GM21786 (cell line): ENCODE measurements at regions not wholly inside any gene's neighbourhood (a gene's known extent, or its start where the extent isn't known, plus 50 kb on each side); places are given as distances from the start of the nearest gene placed in this dataset.

Experiments
- ATAC-seq: cut with Tn5 transposase; IDR thresholded peaks from one replicate; pipeline ENCODE4 v1.9.1; 2021; ENCODE audit not compliant: unreplicated experiment

DNA sequence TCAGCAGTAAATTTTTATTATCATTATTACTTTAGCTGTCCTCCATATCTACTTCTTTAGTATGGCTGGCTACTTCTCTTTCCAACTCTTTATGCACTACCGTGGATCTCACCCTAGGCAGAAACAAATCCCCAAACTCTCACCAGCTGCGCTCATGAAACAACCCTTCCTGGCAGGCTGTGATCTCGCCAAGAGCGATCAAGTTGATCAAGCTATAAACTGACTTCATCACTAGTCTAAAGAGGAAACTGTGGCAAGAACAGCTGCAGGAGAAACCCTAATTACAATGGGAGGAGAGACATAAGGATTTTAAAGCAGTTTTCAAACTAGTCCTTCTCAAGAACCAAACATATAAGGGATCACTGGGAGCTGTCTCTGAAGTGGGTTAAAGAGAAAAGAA is 160.5 kb upstream of the PRSS58 start:
- ATAC-seq = no peak

DNA sequence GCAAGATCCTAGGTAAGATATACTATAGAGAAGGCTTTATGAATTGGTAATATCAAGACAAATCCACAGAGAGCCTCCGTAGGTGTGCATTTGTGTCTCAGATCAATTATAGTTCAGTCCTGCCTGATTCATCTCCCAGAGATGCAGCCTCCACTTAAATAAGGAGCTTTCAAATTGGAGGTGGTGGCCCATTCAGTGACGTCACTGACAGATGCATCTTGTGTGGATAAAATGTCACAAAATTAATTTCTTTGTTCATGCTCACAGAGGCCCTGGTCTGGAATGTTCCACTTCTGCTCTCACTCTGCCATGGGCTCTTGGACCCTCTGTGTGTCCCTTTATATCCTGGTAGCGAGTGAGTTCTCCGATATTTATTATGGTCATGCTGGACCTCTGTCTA is 157.1 kb upstream of the PRSS58 start:
- no peak for ATAC-seq

DNA sequence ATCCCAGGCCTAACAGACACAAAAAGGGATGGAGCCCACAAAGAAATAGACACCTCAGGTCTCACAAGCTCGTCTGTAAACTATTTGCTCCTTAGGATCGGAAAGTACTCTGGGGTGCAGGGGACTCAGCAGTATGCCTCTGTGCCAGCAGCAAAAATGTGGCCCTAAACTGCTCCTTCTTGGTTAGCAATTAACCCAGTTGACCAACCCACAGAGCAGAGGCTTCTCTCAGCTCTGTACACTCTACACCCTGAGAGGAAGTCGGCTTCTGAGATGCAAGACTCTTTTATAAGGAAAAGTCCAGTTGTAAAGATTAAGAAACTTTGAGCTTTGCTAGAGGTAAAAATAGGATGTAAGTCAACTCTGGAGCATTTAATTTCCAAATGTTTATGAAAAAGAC is 156.3 kb upstream of the PRSS58 start:
- ATAC-seq = peak; percentile 78

DNA sequence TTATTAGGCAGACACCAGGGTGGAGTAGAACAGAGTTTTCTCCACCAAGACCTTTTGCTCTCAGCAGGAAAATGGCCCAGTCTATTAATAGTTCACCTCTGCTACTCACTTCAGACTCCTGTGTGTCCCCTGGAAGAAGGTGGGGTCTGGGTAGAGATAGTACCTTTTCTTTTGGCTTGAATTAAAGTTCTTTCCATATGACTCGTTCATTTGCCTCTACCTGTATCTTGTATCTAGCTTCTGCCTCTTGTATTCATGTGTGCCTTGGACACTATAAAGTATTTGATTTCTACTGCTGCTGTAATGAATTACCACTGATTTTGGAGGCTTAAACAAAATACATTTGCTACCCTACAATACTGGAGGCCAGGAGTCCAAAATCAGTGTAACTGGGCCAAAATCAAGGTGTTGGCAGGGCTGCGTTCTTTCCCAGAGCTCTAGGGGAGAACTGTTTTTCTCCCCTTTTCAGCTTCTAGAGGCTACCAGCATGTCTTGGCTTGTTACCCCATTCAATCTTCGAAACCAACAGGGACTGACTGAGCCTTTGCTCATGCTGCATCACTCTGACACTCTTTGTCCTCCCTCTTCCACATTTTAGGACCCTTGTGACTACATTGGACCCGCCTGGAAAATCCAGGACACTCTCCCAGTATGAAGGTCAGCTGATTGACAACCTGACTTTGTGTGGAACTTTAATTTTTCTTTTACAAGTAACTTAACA is 155.6 kb upstream of the PRSS58 start:
- no peak for ATAC-seq

DNA sequence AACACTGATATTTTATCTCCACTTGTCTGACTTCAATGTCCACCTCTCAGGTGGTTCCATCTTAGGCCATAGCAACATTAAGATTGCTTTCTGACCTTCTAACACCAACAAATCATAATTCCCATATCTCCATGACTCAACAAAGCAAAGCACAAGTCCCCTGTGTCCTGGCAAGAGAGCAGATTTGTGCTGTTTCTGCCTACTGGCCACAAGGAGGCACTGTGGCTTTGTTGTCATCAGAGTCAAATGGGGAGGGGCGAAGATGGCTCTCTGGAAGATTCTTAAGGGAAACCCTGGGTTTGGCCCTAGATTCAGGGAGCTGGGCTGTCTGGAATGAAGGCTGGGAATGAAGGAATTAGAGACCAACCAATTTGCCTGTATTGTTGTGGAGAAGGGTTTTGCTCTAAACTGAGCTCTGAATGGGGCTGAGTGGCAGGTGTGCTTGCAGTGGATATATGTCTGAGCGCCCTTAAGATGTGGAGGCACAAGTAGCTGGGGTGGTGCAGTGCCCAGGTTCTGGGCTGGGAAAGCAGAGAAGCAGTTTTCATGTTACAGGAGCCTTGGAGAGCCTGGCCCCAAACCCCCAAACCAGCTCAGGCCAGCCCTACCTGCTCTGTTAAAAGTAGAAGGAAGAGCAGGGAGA is 154.8 kb upstream of the PRSS58 start:
- peak; percentile 73 for ATAC-seq

GRCh38 chr7:142409471-142409870 is 151.6 kb upstream of the PRSS58 start:
- no peak for ATAC-seq

GRCh38 chr7:142408794-142409193 is 150.9 kb upstream of the PRSS58 start:
- ATAC-seq = no peak

- ATAC-seq = no peak
Observed at GRCh38 chr7:142407939-142408570, 150.2 kb upstream of the PRSS58 start.

DNA sequence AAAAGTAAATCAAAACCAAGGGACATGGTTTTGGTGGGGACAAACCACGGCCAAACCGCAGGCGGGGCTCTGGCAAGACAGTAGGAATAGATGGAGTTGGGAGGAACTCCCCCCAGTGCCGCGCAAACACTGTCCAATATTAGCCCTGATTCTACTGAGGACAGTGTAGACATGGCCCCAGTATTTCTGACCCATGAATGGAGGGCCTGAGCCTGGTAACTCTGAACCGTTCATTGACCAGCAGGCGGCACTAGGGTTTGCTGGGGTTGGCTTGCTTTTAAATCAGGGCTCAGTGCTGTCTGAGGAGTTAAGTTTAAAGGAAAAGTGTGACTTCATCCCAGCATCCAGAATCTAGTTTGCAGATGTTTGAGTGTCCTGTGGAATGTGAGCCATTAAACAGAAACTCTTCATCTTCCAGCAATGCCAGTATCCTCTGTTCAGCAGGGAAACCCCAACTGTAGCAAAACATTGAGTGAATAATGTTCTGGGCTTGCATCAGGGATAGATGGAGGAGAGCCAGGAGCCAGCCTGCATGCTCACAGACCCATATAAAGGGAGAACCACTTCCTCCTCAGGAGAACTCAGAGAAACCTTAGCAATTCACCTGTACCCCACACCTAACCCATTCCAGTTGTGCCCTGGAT is 147.4 kb upstream of the PRSS58 start:
- no peak for ATAC-seq

GRCh38 chr7:142401951-142402350 is 144.1 kb upstream of the PRSS58 start:
- ATAC-seq = no peak

GRCh38 chr7:142400042-142400533 is 142.2 kb upstream of the PRSS58 start:
- no peak for ATAC-seq

- ATAC-seq = no peak
Observed at GRCh38 chr7:142391191-142391992, 133.5 kb upstream of the PRSS58 start.

- no peak for ATAC-seq
Observed at GRCh38 chr7:142389544-142389943, 131.7 kb upstream of the PRSS58 start.

DNA sequence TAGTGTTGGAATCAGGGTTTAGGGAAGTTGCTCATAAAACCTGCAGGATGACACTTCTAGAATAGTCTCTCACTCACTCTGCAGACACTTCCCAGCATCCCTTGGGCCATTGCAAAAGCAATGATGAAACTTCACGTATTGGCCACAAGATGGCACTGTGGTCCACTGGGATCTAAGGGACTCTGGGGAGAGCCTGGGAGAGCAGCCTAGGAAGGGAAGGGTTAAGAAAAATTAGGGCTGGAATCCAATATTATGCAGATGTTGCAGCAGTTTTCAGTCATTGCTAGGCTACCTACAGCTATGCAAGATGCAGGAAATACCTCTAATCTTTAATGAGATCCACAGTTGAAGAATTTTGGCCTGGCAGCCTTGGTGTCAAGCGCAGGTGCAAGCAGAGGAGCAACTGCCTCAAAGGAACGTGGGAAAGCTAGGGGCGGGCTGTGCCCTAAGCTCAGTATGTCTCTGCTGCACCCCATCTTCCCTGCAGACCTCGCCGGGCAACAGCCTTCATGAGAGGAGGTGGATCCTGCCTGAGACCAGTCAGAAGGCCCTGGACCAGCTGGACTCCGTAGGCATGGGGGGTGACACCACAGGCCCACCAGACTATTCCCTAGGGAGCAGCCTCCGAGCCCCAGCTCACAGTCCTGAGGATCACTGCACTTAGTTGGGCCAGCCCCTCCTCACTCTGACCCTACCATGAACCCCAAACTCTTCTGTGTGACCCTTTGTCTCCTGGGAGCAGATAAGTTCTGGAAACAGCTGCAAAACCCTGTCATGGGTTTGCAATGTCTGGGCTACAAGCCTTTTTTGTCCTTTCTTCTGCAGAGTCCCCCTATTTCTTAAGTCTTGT is 127.9 kb upstream of the PRSS58 start:
- peak; percentile 82 for ATAC-seq

GRCh38 chr7:142384493-142384922 is 126.7 kb upstream of the PRSS58 start:
- peak; percentile 48 for ATAC-seq

DNA sequence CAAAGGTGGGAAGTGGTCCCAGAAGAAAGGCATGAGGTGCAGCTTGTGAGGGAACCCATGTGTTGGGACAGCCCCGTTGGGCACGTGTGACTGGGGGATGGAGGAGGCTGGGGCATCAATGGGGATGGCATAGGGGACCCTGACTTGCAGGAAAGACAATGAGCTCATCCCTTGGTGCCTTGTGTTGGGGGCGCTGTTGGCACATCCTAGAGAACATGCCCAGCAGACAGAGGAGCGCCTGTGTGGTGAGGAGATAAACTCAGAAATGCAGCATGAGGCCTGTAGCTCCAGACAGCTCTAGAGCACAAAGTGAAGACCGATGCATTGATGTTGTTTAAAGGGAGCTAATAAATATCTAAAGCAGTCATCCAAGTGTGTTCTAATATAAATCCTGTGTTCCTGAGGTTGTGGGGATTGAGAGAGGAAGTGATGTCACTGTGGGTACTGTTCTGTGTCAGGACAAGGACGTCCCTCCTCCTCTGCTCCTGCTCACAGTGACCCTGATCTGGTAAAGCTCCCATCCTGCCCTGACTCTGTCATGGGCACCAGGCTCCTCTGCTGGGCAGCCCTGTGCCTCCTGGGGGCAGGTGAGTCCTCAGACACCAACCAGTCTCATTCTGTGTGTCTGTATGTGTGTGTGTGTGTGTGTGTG is 126.1 kb upstream of the PRSS58 start:
- ATAC-seq = peak; percentile 28

DNA sequence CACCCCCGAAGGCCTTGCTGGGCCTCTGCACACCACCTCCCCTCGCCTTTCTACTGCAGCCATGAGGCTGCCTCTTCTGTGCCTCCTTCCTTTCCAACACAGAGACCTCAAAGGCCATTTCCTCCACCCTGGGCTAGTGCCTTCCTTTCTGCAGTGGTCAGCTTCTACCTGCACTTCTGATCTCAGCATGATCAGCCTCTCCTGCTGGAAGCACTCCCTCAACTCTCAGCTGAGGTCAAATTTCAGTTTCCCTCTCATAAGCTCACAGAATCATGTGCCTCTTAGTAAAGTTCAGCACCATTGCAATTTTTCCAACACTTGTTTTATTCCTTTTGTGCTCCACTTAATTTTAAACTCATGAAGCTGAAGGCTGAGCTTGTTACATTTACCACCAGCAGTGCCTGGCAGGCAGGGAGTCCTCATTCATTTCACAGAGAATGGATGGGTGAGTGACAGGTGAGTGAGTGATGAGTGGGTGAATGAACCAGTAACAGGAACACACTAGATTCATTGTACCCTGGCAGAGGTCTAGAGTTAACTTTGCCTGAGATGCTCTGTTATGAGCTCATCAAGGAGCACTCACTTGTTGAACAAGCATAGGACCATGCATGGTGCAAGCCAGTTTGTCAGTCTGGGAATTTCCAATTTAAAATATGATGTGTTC is 124.0 kb upstream of the PRSS58 start:
- ATAC-seq = no peak

GRCh38 chr7:142380069-142380468 is 122.2 kb upstream of the PRSS58 start:
- no peak for ATAC-seq
